ENCODE measurements at regions not wholly inside any gene's neighbourhood (a gene's known extent, or its start where the extent isn't known, plus 50 kb on each side); places are given as distances from the start of the nearest gene placed in this dataset.
"Not testable (repeated sequence)": the region's sequence is repeated elsewhere in the genome, so short reads cannot be mapped to it uniquely, and the experiment has no call there.

DNA sequence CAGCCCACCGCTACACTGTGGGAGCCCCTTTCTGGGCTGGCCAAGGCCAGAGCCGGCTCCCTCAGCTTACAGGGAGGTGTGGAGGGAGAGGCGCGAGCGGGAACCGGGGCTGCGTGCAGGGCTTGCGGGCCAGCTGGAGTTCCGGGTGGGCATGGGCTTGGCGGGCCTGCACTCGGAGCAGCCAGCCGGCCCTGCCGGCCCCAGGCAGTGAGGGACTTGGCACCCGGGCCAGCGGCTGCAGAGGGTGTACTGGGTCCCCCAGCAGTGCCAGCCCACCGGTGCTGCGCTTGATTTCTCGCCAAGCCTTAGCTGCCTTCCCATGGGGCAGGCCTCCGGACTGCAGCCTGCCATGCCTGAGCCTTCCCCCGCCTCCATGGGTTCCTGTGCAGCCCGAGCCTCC lies 306.2 kb downstream of the PPP4R3C start:
- DNase-seq (ENCODE audit: low spot score), result not testable (repeated sequence)

DNA sequence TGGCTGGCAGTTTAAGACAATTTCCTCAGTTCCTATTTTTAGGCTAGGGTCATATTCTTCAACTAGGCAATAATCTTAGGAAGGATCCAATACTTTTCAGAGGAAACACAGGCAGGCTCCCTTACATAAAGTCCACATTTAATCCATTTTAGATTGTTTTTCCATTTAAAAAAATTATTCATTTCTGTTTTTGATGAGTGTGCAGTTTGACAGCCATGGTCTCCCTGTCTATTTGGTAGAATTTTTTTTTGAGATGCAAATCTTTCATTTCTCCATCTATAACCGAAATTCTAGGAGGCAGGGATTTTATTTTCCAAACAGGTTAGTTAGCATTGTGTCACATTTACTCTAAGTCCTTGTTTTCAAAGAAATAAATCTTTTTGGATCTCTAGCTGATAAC lies 326.8 kb downstream of the PPP4R3C start:
- DNase-seq (ENCODE audit: low spot score), result no peak

DNA sequence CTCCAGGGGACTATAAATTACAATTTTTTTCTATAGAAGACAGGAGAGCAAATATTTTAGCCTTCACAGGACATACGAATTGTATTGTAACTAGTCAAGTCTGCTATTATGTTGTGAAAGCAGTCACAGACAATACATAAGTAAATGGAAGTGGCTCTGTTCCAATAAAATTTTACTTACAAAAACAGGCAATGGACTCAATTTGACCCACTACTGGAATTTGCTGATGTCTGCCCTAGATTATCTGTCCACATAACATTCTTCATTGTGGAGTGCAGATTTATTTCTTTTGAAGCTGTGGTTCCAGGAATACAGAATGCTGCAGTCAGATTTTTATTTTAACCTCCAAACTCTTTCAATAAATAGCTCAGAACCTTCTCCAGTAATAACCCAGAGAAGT lies 330.3 kb downstream of the PPP4R3C start:
- no peak for DNase-seq (ENCODE audit: low spot score)

DNA sequence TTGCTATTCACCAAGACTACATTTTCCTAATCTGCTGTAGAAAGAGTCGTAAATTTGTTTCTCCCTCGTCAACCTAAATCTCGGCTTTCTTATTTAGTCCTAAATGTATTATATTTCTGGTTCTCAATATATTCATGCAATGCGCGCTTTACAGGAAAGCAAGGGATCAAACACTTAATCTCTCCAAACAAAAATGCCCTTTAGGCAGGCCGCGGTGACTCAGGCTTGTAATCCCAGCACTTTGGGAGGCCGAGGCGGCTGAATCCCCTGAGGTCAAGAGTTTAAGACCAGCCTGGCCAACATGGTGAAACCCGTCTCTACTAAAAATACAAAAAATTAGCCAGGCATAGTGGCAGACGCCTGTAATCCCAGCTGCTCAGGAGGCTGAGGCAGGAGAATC lies 376.0 kb downstream of the PPP4R3C start:
- not testable (repeated sequence) for DNase-seq (ENCODE audit: low spot score)

DNA sequence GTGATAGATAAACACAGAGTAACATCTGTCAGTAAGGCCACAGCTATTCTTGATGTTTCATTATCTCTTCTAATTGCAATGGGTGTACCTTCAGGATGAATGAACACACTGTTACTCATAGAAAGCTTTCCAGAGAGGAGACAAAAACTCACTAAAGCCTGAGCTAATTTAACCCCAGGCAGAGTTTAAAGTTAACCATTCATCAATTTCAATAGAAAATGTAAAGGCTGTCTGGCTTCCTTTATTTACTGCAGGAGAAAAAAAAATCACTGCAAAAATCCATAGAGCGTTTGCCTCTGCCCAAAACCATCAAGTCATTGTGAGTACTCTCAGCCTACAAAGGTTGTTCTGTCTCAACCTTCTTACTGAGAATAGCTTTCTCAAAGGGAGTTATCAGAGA lies 376.9 kb downstream of the PPP4R3C start:
- DNase-seq (ENCODE audit: low spot score), result no peak

DNA sequence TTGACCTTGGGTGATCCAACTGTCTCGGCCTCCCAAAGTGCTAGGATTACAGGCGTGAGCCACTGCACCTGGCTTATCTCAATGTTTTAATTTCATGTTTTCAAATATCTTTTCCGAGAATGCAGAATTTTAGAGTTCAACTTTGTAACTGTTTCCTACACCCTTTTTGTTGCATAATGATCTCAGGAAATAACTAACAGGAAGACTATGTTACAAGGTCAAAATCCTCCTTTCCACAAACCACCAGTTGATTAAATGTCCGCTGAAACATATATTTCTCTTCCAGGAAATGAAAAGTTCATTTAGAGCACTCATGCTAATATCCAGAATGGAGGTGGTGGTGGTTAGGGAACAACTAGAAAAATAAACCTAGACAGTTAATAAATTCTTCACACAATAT lies 377.8 kb downstream of the PPP4R3C start:
- no peak for DNase-seq (ENCODE audit: low spot score)

DNA sequence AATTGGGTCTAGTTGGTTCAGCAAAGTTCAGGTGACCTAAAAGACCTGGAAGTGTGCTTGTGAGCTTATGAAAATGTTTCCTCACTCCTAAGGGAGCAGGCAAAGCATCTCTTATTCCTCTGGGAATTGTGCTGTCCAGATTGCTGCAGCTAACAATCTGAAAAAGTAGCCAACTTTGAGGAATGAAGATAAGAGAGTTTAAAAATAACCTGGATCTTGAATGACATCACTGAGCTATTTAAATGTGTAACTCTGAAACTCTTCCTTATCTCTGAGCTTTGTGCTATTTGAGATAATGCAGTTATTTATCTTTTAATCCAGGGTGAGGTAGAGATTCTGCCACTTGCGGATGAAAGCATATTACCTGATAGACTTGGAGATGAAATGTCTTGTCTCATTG lies 384.8 kb downstream of the PPP4R3C start:
- DNase-seq (ENCODE audit: low spot score), result no peak

DNA sequence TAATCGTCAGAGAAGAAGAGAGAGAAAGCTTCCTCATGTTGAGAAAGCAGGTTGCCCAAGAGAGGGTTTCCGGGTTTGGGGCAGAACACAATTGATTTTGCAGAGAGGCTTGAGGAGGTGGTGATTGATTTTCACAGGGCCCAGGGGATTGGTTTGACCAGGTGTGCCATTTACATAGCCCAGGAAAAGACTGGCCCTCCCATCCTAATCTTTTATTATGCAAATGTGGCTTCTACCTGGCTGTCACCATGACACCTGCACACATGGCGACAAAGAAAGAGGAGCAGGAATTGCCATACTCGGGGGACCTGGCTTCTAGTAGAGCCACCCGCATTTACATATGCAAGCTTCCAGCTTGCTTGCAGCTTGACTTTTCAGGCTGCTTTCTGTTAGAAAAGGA lies 405.3 kb downstream of the PPP4R3C start:
- no peak for DNase-seq (ENCODE audit: low spot score)

DNA sequence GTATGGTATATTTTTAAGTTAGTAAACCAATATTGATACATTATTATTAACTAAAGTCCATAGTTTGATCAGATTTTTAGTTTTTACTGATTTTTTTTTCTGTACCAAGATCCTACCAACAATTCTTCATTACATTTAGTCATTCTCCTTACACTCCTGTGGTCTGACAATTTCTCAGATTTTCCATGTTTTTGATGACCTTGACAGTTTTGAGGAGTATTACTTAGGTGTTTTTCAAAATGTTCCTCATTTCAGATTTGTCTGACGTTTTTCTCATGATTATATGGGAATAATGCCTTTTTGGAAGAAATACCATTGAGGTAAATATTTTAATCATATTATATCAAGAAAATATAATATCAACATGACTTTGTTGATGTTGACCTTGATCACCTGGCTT lies 423.8 kb downstream of the PPP4R3C start:
- DNase-seq (ENCODE audit: low spot score), result no peak

DNA sequence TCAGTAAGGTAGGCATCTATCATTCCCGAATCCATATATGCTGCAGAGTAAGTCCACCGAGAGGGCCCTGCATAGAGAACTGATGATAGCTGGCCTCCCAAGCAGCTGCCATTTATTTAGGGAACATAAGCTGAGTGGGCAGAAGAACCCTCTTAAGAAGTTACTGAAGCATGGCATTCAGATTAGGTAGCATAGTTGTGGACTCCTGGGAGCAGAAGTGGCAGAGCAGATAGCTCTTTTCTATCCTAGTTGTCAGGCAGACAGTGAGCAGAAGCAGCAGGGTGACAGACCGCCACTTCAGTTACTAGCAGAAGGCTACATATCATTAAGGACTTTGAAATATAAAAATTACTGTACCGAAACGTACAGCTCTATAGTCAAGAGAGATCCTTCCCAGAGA lies 454.7 kb downstream of the PPP4R3C start:
- DNase-seq (ENCODE audit: low spot score), result no peak

DNA sequence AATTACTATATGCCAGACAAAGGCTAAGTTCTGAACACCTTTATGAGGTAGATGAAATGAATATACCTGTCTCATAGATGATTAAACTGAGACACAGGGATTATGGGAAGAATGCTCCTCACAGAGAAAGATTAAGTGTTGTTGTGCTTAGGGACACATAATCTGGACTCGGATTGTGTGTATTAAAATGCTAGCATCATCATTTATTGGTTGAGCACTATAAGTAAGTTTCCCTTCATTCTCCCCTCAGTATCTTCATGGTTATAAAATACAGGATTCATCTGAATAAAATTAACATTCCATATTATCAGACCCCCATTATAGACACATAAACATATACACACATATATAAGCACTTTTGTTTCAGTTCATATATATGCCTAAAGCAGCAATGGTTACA lies 463.5 kb downstream of the PPP4R3C start:
- DNase-seq (ENCODE audit: low spot score), result no peak

DNA sequence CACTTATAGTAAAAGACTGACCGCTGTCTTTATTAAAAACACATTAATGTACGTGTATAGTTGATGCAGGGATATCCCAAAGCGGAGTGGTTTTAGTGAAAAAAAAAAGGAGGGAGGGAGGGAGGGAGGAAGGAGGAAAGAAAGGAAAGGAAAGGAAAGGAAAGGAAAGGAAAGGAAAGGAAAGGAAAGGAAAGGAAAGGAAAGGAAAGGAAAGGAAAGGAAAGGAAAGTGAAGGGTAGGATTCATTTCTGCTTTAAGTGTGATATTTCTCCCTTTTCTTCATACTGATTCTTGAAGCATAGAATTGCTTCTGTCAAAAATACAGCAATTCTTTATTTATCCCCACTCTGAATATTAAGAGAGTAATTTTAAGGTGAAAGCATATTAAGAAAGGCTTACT lies 504.9 kb downstream of the PPP4R3C start:
- no peak for DNase-seq (ENCODE audit: low spot score)

DNA sequence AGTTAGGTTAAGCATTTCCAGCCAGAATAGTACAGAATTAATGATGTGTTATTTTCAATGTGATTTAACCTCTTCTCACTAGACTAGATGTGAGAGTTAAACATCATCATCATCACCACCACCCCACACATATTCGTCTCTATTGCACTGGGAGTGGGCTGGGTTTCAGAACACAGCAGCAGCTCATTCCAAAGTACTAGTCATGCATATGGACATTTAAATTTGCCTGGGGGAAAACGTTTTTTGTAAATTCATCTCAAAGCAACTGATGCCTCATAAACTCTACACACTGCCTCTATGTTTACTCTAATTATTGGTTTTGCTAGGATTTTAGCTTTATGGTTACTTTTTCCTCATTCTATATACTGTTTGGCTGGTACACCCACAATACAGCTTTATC lies 509.1 kb downstream of the PPP4R3C start:
- DNase-seq (ENCODE audit: low spot score), result no peak

DNA sequence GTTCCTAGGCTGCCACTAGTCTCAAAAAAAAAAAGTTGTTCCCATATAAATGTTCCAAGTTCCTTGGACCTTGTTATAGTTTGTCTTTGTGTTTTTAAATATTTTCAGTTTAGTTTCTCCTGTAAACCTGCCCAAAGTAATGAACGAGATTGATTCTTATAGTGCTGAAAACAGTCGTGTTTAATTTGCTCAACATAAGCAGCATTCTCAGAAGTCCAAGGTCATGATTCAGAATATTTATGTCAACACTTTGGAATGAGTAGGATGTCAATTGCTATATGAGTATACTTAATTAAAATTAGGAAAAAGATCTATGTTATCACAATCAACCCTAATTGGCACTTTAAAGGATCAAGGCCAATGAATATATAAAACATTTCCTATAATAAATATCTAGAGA lies 510.9 kb downstream of the PPP4R3C start:
- no peak for DNase-seq (ENCODE audit: low spot score)

DNA sequence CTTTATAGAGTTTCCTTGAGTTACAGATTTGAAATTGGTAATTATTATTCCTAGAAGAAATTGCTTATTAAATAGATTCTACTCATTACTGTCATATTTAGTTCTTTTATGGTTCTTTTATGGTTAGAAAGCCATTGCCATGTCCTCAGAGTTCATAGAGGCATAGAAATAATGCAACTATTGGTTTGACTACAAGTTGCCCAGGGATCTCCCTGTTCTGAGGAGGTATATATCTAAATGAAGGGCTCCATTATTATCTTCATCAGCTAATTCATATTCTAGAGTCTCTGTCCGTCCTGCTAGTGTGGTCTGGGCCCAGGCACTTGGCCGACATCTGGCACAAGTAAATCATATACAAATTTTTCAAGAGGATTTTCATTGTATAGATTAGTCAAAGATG lies 535.7 kb downstream of the PPP4R3C start:
- DNase-seq (ENCODE audit: low spot score), result no peak

DNA sequence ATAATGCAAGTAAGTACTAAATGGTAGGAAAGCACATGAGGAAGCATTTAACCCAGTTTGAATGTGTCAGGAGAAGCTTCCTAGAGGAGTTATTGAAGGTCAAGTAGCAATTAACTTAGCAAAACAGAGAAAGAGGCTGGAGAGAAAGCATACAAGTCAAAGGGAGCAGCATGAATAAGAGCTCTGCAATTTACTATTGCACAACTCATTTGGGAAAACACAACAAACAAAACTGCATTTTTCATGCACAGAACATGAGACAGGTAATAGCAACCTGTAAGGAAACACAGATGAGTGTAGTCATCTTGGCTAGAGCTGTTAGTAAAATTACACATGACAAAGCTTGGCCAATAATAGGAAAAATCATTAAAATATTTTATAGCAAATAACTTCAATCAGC lies 538.1 kb downstream of the PPP4R3C start:
- DNase-seq (ENCODE audit: low spot score), result no peak

DNA sequence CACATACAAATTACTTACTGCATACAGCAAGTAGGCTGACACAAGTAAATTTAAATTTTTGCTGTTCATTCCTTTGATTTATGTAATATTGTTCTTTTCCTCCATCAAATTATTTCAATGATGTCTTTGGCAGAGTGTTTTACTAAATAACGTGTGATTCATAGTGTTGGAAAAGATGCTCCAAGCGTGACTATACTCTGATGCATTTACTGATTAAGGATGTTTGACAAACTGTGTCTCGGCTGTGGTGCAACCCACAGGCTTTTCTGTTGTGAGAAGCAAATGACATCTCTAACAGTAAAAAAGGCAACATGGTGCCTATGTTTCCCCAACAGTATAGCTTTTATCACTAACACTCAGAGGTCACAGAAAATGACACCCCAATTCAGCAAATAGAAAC lies 540.9 kb downstream of the PPP4R3C start:
- no peak for DNase-seq (ENCODE audit: low spot score)

DNA sequence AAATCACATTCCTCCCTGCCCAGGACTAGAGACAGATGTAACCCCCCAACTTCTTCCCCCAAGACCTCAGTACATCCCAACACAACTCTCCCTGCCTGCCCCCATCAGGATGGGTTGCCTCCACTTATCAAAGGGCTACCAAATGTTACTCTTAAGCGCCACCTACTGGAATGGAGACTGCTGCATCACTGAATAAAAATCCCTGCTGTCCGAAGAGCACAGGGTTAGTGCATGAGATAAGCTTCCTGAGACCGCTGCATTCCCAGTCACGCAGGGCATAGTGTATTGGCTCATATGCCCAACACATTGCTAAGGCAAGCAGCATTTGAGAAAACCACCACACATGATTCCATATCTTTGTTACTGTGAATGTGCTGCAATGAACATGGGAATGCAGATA lies 544.5 kb downstream of the PPP4R3C start:
- no peak for DNase-seq (ENCODE audit: low spot score)

DNA sequence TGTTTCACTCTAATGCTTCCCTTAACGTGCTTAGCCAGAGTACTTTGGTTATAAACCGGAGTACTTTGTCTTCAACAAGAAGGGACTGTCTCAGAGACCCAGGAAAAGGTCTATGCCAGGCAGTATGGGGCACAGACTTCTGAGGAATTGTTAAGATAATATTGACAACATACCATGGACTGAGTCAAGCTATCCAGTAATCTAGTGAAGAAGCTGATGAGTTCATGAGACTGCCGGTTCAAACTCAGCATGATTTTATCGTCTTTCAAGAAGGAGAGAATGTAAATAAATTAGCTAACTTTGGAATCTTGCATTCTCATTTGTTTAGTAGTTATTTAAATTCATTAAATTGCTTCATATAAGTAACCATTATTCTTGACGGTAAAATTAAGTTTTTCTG lies 546.1 kb downstream of the PPP4R3C start:
- DNase-seq (ENCODE audit: low spot score), result no peak

DNA sequence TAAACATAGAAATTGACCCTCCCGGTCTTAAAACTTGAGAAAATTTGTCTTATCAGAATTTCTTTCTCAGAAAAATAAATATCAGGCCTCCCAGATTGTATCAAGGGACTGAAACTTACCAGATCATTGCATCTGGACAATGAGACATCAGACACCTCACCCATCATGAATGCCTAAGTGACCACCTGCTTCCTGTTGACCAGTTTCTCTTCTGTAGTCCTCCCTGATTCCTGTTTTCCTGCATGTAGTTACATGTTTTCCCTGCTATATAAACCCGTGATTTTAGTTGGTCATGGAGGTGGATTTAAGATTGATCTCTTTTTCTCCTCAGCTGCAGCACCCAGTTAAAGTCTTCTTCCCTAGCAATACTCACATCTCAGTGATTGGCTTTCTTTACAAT lies 548.1 kb downstream of the PPP4R3C start:
- DNase-seq (ENCODE audit: low spot score), result no peak

DNA sequence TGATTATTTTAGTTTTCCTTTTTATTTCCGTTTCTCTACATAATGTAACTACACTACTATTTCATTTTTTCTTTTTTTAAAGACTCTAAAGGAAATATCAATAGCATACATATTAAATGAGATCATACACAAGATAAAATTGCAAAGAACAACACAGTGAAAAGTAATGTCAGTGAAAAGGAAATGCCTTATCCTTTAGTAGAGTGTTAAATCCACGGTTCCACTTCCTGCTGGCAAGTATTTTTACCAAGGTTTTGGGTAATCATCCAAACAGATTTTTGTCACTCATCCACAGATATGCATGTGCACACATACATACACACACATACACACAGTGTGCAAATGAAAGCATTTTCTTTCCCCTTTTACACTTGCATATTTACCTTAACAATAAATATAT lies 548.9 kb downstream of the PPP4R3C start:
- DNase-seq (ENCODE audit: low spot score), result no peak

DNA sequence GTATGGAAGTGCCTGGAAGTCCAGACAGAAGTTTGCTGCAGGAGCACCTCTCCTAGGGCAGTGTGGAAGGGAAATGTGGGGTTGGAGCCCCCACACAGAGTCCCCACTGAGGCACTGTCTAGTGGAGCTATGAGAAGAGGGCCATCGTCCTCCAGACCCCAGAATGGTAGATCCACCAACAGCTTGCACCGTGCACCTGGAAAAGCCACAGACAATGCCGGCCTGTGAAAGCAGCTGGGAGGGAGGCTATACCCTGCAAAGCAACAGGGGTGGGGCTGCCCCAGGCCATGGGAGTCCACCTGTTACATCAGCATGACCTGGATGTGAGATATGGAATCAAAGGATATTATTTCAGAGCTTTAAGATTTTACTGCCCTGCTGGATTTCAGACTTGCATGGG lies 551.4 kb downstream of the PPP4R3C start:
- DNase-seq (ENCODE audit: low spot score), result not testable (repeated sequence)

DNA sequence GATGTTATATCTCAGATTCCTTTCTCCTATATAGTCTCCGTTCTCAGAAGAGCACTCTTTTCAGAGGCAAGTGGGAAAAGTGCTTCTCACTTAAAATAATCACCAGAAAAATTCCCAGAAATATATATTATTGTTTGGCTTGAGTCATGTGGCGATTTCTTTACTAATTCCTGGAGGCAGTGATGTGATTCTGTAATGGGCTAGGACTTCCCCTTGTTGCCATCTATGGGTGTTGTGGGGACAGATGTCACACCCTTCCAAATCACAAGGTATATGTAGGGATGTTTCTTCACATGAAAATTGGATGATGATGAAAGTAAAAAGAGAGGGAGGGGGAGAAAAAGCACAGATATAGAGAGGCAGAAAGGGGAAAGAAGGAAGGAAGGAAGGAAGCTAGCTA lies 553.4 kb downstream of the PPP4R3C start:
- DNase-seq (ENCODE audit: low spot score), result no peak

DNA sequence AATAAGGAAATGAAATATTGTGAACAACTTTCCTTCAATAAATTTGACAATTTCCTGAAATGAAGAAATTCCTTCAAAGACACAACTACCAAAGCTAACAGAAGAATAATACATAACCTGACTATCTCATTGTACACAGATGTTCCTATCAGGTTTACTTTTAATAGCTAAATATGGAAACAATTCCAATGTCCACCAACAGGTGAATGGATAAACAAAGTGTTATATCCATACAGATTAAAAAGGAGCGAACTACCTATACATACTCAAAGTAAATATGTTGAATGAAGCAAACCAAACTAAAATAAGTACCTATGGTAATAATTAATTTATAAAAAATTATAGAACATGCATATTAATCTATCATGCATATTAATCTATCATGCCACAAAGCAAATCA lies 554.9 kb downstream of the PPP4R3C start:
- no peak for DNase-seq (ENCODE audit: low spot score)

DNA sequence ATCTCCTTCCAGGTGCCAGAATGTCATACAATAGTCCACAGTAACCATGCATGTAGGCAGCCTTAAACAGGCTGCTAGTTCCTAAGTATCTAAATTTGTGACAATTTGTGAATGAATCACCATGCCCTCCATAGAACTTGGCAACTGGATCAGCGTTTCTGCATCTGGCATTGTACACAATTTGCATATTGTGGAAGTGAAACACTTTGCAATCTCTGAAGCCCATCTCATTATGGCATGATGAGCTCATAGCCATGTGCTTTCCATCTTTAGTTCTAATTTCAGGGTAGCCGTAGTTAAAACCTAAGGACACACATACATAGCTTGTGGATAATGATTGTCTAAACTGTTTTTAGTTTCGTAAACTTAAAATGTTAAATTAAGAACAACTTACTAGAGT lies 573.6 kb downstream of the PPP4R3C start:
- DNase-seq (ENCODE audit: low spot score), result no peak
